ENCODE measurements at regions not wholly inside any gene's neighbourhood (a gene's known extent, or its start where the extent isn't known, plus 50 kb on each side); places are given as distances from the start of the nearest gene placed in this dataset.

GRCh38 chr4:56737666-56738065 is 56.6 kb upstream of the HOPX start:
- Histone ChIP-seq H3K27me3 (replicated peaks; ENCODE audit: insufficient read depth) (peaks cover 10% of the 10 kb centered on the region; the same call in 1 of the 2 replicates), H4K20me1 (ENCODE audit: insufficient read depth) (no peaks in the 10 kb centered on the region), H3K4me1 (ENCODE audit: insufficient read depth) (peaks cover 6% of the 10 kb centered on the region; the same call in 1 of the 2 replicates), H3K9me2 (ENCODE audit: insufficient read depth) (no peaks in the 10 kb centered on the region), H3K79me2 (ENCODE audit: insufficient read depth) (no peaks in the 10 kb centered on the region), H3F3A (ENCODE audit: insufficient read depth) (peaks cover 6% of the 10 kb centered on the region; the same call in 1 of the 2 replicates), H3K36me3 (ENCODE audit: low read depth) (no peaks in the 10 kb centered on the region), H3K4me2 (ENCODE audit: unreplicated experiment) (no peak overlapping the region), H3K9ac (no peak overlapping the region), H3K9me3 (ENCODE audit: low read depth) (no peaks in the 10 kb centered on the region), H3K4me3 (no peak overlapping the region), H3K27ac (no peak overlapping the region), H2AFZ (no peak overlapping the region)
- no peak for TF ChIP-seq EZH2 (IDR thresholded peaks at IDR 0.05; ENCODE audit: insufficient read depth, poor library complexity, severe bottlenecking)
- 49 to 51% methylated on average over 8 of the region's 8 CpGs for WGBS, 2 experiments (ENCODE audit: low coverage in 1 of 2, low lambda C conversion rate in 2 of 2, missing lambda C conversion rate in 2 of 2)
- no peak for DNase-seq
- in situ Hi-C loops (cut with MboI): no loop called here

GRCh38 chr4:56733352-56733751 is 52.3 kb upstream of the HOPX start:
- Histone ChIP-seq H3K79me2 (ENCODE audit: insufficient read depth) (no peaks in the 10 kb centered on the region), H3K27ac (no peak overlapping the region), H3K4me3 (no peak overlapping the region), H3K36me3 (ENCODE audit: low read depth) (no peaks in the 10 kb centered on the region), H4K20me1 (ENCODE audit: insufficient read depth) (no peaks in the 10 kb centered on the region), H3K4me1 (ENCODE audit: insufficient read depth) (no peaks in the 10 kb centered on the region), H3K9ac (no peak overlapping the region), H3K9me2 (ENCODE audit: insufficient read depth) (no peaks in the 10 kb centered on the region), H3K4me2 (ENCODE audit: unreplicated experiment) (no peak overlapping the region), H3F3A (ENCODE audit: insufficient read depth) (no peaks in the 10 kb centered on the region), H2AFZ (no peak overlapping the region), H3K27me3 (replicated peaks; ENCODE audit: insufficient read depth) (0 out of 2 replicates have a peak, but pooled peaks cover 9% of the 10 kb centered on the region), H3K9me3 (ENCODE audit: low read depth) (no peaks in the 10 kb centered on the region)
- in situ Hi-C loops (cut with MboI): no loop called here
- 59 to 60% methylated on average over 5 of the region's 5 CpGs for WGBS, 2 experiments (ENCODE audit: low coverage in 1 of 2, low lambda C conversion rate in 2 of 2, missing lambda C conversion rate in 2 of 2)
- DNase-seq: no peak
- TF ChIP-seq EZH2 (IDR thresholded peaks at IDR 0.05; ENCODE audit: insufficient read depth, poor library complexity, severe bottlenecking) (no peak), EZH2phosphoT487 (IDR thresholded peaks at IDR 0.05; ENCODE audit: insufficient read depth, low read depth) (no peak)

GRCh38 chr4:56732301-56732700 is 51.2 kb upstream of the HOPX start:
- TF ChIP-seq EZH2 (IDR thresholded peaks at IDR 0.05; ENCODE audit: insufficient read depth, poor library complexity, severe bottlenecking): no peak
- TF ChIP-seq EZH2phosphoT487 (IDR thresholded peaks at IDR 0.05; ENCODE audit: insufficient read depth, low read depth): no peak
- Histone ChIP-seq H3K27ac (no peak overlapping the region), H4K20me1 (ENCODE audit: insufficient read depth) (no peaks in the 10 kb centered on the region), H3K9me2 (ENCODE audit: insufficient read depth) (no peaks in the 10 kb centered on the region), H3K4me2 (ENCODE audit: unreplicated experiment) (no peak overlapping the region), H3K9me3 (ENCODE audit: low read depth) (no peaks in the 10 kb centered on the region), H3K4me1 (ENCODE audit: insufficient read depth) (no peaks in the 10 kb centered on the region), H3F3A (ENCODE audit: insufficient read depth) (peaks cover 4% of the 10 kb centered on the region; the same call in 1 of the 2 replicates), H3K79me2 (ENCODE audit: insufficient read depth) (no peaks in the 10 kb centered on the region), H3K9ac (no peak overlapping the region), H3K36me3 (ENCODE audit: low read depth) (no peaks in the 10 kb centered on the region), H2AFZ (no peak overlapping the region), H3K4me3 (no peak overlapping the region), H3K27me3 (replicated peaks; ENCODE audit: insufficient read depth) (no peaks in the 10 kb centered on the region)
- in situ Hi-C loops (cut with MboI): no loop called here
- WGBS, 2 experiments (ENCODE audit: low coverage in 1 of 2, low lambda C conversion rate in 2 of 2, missing lambda C conversion rate in 2 of 2): 57 to 69% methylated on average over 3 of the region's 3 CpGs
- no peak for DNase-seq

GRCh38 chr4:56731857-56732256 is 50.8 kb upstream of the HOPX start:
- no peak for TF ChIP-seq EZH2 (IDR thresholded peaks at IDR 0.05; ENCODE audit: insufficient read depth, poor library complexity, severe bottlenecking)
- no peak for TF ChIP-seq EZH2phosphoT487 (IDR thresholded peaks at IDR 0.05; ENCODE audit: insufficient read depth, low read depth)
- H3F3A ChIP-seq (ENCODE audit: insufficient read depth): peaks cover 4% of the 10 kb centered on the region; the same call in 1 of the 2 replicates
- 64 to 71% methylated on average over 7 to 8 of the region's 8 CpGs for WGBS, 2 experiments (ENCODE audit: low coverage in 1 of 2, low lambda C conversion rate in 2 of 2, missing lambda C conversion rate in 2 of 2)
- H3K27ac ChIP-seq: no peak overlapping the region
- H3K4me1 ChIP-seq (ENCODE audit: insufficient read depth): no peaks in the 10 kb centered on the region
- no peaks in the 10 kb centered on the region for H3K9me3 ChIP-seq (ENCODE audit: low read depth)
- H3K36me3 ChIP-seq (ENCODE audit: low read depth): no peaks in the 10 kb centered on the region
- H3K4me3 ChIP-seq: no peak overlapping the region
- no peak overlapping the region for H2AFZ ChIP-seq
- no peak overlapping the region for H3K4me2 ChIP-seq (ENCODE audit: unreplicated experiment)
- in situ Hi-C loops (cut with MboI): no loop called here
- H3K27me3 ChIP-seq (replicated peaks; ENCODE audit: insufficient read depth): no peaks in the 10 kb centered on the region
- H3K9me2 ChIP-seq (ENCODE audit: insufficient read depth): no peaks in the 10 kb centered on the region
- H3K79me2 ChIP-seq (ENCODE audit: insufficient read depth): no peaks in the 10 kb centered on the region
- H4K20me1 ChIP-seq (ENCODE audit: insufficient read depth): no peaks in the 10 kb centered on the region
- no peak for DNase-seq
- H3K9ac ChIP-seq: no peak overlapping the region
